Cardiac muscle cell (in vitro differentiated cells and primary cell): ENCODE measurements at regions not wholly inside any gene's neighbourhood (a gene's known extent, or its start where the extent isn't known, plus 50 kb on each side); places are given as distances from the start of the nearest gene placed in this dataset.

Experiments
- DNase-seq, 2 donors: peaks; one replicate each; pipeline versions ENCODE4 v3.0.0 to v3.0.0-alpha.2; 2010 to 2017; ENCODE audit warnings: low read depth in 1 of 2, low spot score in 1 of 2
- H3K27ac ChIP-seq: fragments of 200-600 bp; sonication (generic); 2 replicates; pipeline ENCODE4 v1.5.1; 2016
- H3K27me3 ChIP-seq: fragments of 200-600 bp; sonication (generic); 2 replicates; pipeline ENCODE4 v1.6.0; 2016; ENCODE audit warnings: control low read depth
- H3K36me3 ChIP-seq: fragments of 200-600 bp; sonication (generic); 2 replicates; pipeline ENCODE4 v1.5.1; 2016; ENCODE audit warnings: control low read depth
- H3K4me1 ChIP-seq: fragments of 200-600 bp; sonication (generic); 2 replicates; pipeline ENCODE4 v1.8.1; 2017; ENCODE audit warnings: low read depth, mild to moderate bottlenecking, mixed run types
- H3K4me3 ChIP-seq: fragments of 200-600 bp; sonication (generic); 2 replicates; pipeline ENCODE4 v1.5.1; 2016; ENCODE audit warnings: mild to moderate bottlenecking
- H3K9me3 ChIP-seq: fragments of 200-600 bp; sonication (generic); 2 replicates; pipeline ENCODE4 v1.5.1; 2017; ENCODE audit warnings: low read depth, mild to moderate bottlenecking, control low read depth
- CTCF ChIP-seq: IDR thresholded peaks from 2 replicates; pipeline ENCODE4 v1.5.1; 2012; ENCODE audit warnings: low read depth, mild to moderate bottlenecking, low read length

GRCh38 chr7:13578294-13578693, 411.2 kb downstream of the ETV1 start:
- H3K9me3 ChIP-seq = no peaks in the 10 kb centered on the region
- no peak overlapping the region for H3K27ac ChIP-seq
- no peaks in the 10 kb centered on the region for H3K27me3 ChIP-seq
- TF ChIP-seq CTCF = no peak
- no peaks in the 10 kb centered on the region for H3K4me1 ChIP-seq
- no peaks in the 10 kb centered on the region for H3K36me3 ChIP-seq
- DNase-seq = no peak
- no peak overlapping the region for H3K4me3 ChIP-seq

GRCh38 chr7:13581097-13581496, 408.4 kb downstream of the ETV1 start:
- DNase-seq = no peak
- Histone ChIP-seq H3K27ac (no peak overlapping the region), H3K4me1 (no peaks in the 10 kb centered on the region), H3K27me3 (no peaks in the 10 kb centered on the region), H3K4me3 (no peak overlapping the region), H3K36me3 (no peaks in the 10 kb centered on the region), H3K9me3 (no peaks in the 10 kb centered on the region)
- no peak for TF ChIP-seq CTCF

GRCh38 chr7:13593854-13594253, 395.6 kb downstream of the ETV1 start:
- H3K36me3 ChIP-seq = no peaks in the 10 kb centered on the region
- H3K27ac ChIP-seq = no peak overlapping the region
- no peak for TF ChIP-seq CTCF
- H3K27me3 ChIP-seq = no peaks in the 10 kb centered on the region
- H3K4me1 ChIP-seq = no peaks in the 10 kb centered on the region
- H3K4me3 ChIP-seq = no peak overlapping the region
- H3K9me3 ChIP-seq = no peaks in the 10 kb centered on the region
- DNase-seq = no peak

- H3K4me1 ChIP-seq = no peaks in the 10 kb centered on the region
- no peak for DNase-seq
- TF ChIP-seq CTCF = no peak
These were observed 387.4 kb downstream of the ETV1 start for GRCh38 chr7:13602036-13602435.

DNA sequence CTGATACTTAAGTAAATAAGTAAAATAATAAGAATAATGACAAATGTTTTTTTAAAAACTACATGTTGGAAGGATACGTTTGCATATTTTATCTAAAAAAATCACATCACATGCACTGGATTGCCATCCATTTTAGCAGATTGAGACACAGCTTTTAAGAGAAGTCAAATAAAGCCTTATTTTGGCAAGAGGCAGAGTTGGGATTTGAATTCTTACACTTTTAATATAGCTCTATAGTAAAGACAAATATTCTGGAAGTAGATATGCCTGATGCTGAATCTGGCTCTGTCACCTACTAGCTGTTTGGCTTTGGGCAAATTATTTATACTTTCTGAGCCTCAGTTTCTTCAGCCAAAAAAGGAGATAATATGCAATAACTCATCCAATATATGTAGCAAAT, 386.4 kb downstream of the ETV1 start:
- no peak for TF ChIP-seq CTCF
- Histone ChIP-seq H3K36me3 (no peaks in the 10 kb centered on the region), H3K27me3 (no peaks in the 10 kb centered on the region), H3K9me3 (no peaks in the 10 kb centered on the region), H3K4me1 (no peaks in the 10 kb centered on the region), H3K27ac (no peak overlapping the region), H3K4me3 (no peak overlapping the region)
- DNase-seq = no peak

More at GRCh38 chr7:13602036-13602435, 387.4 kb downstream of the ETV1 start:
- Histone ChIP-seq H3K4me3 (no peak overlapping the region), H3K27ac (no peak overlapping the region), H3K36me3 (no peaks in the 10 kb centered on the region), H3K9me3 (no peaks in the 10 kb centered on the region), H3K27me3 (no peaks in the 10 kb centered on the region)

- no peak for TF ChIP-seq CTCF
- H3K4me3 ChIP-seq = no peak overlapping the region
- no peaks in the 10 kb centered on the region for H3K27me3 ChIP-seq
- no peaks in the 10 kb centered on the region for H3K4me1 ChIP-seq
- no peak overlapping the region for H3K27ac ChIP-seq
- DNase-seq = no peak
- H3K36me3 ChIP-seq = no peaks in the 10 kb centered on the region
- H3K9me3 ChIP-seq = no peaks in the 10 kb centered on the region
These were observed 385.8 kb downstream of the ETV1 start for GRCh38 chr7:13603661-13604060.
